Neural crest cell (in vitro differentiated cells): ENCODE measurements at regions not wholly inside any gene's neighbourhood (a gene's known extent, or its start where the extent isn't known, plus 50 kb on each side); places are given as distances from the start of the nearest gene placed in this dataset.
A peak's percentile ranks its signal among the peaks of the same experiment; 100 is the strongest.

ENCODE experiments used
- DNase-seq: peaks from one replicate; pipeline ENCODE4 v3.0.0; 2021; ENCODE audit warnings: low read depth, mixed read lengths, low spot score
- H3K27ac Mint-ChIP-seq: one replicate; pipeline ENCODE4 v1.8.0; 2021; ENCODE audit warnings: mild to moderate bottlenecking, mixed read lengths; ENCODE audit not compliant: unreplicated experiment
- H3K27me3 Mint-ChIP-seq: 2 replicates; pipeline ENCODE4 v1.8.0; 2021; ENCODE audit warnings: low read depth, mild to moderate bottlenecking, mixed read lengths
- H3K36me3 Mint-ChIP-seq: 2 replicates; pipeline ENCODE4 v1.8.0; 2021; ENCODE audit warnings: low read depth, mild to moderate bottlenecking, mixed read lengths
- H3K4me1 Mint-ChIP-seq: 2 replicates; pipeline ENCODE4 v1.8.0; 2021; ENCODE audit warnings: mixed read lengths
- H3K4me3 Mint-ChIP-seq: one replicate; pipeline ENCODE4 v1.8.0; 2021; ENCODE audit warnings: mild to moderate bottlenecking, mixed read lengths
- H3K9me3 Mint-ChIP-seq: 2 replicates; pipeline ENCODE4 v1.8.0; 2021; ENCODE audit warnings: mixed read lengths
- CTCF ChIP-seq: fragments of 200-600 bp; sonication (generic); conservative IDR thresholded peaks from 2 replicates; pipeline ENCODE4 v1.5.0; 2021; ENCODE audit warnings: antibody characterized with exemption, mild to moderate bottlenecking

GRCh38 chr14:95456281-95456680 lies 60.2 kb downstream of the SYNE3 start:
- H3K4me3 Mint-ChIP-seq = no peak overlapping the region
- peaks cover 21% of the 10 kb centered on the region for H3K27me3 Mint-ChIP-seq
- H3K36me3 Mint-ChIP-seq = no peaks in the 10 kb centered on the region
- no peak for DNase-seq
- H3K4me1 Mint-ChIP-seq = peaks cover 14% of the 10 kb centered on the region
- TF ChIP-seq CTCF = no peak
- no peak overlapping the region for H3K27ac Mint-ChIP-seq
- no peaks in the 10 kb centered on the region for H3K9me3 Mint-ChIP-seq

GRCh38 chr14:95455246-95455645 lies 61.2 kb downstream of the SYNE3 start:
- no peak overlapping the region for H3K4me3 Mint-ChIP-seq
- peak overlapping the region; percentile 62 for H3K27ac Mint-ChIP-seq
- H3K9me3 Mint-ChIP-seq = no peaks in the 10 kb centered on the region
- H3K4me1 Mint-ChIP-seq = peaks cover 5% of the 10 kb centered on the region
- H3K36me3 Mint-ChIP-seq = no peaks in the 10 kb centered on the region
- H3K27me3 Mint-ChIP-seq = peaks cover 11% of the 10 kb centered on the region
- no peak for TF ChIP-seq CTCF
- DNase-seq = no peak

GRCh38 chr14:95453713-95453980 lies 62.8 kb downstream of the SYNE3 start:
- Mint-ChIP-seq H3K4me3 (no peak overlapping the region), H3K4me1 (peaks cover 3% of the 10 kb centered on the region), H3K36me3 (no peaks in the 10 kb centered on the region), H3K27ac (no peak overlapping the region), H3K27me3 (no peaks in the 10 kb centered on the region), H3K9me3 (no peaks in the 10 kb centered on the region)
- no peak for TF ChIP-seq CTCF
- DNase-seq = no peak

- Mint-ChIP-seq H3K27me3 (no peaks in the 10 kb centered on the region), H3K4me1 (no peaks in the 10 kb centered on the region), H3K9me3 (no peaks in the 10 kb centered on the region), H3K27ac (no peak overlapping the region), H3K4me3 (no peak overlapping the region), H3K36me3 (no peaks in the 10 kb centered on the region)
- no peak for DNase-seq
- no peak for TF ChIP-seq CTCF
Observed at GRCh38 chr14:95452893-95453712, 63.3 kb downstream of the SYNE3 start.

GRCh38 chr14:95452176-95452892 lies 64.1 kb downstream of the SYNE3 start:
- Mint-ChIP-seq H3K4me1 (no peaks in the 10 kb centered on the region), H3K36me3 (no peaks in the 10 kb centered on the region), H3K9me3 (no peaks in the 10 kb centered on the region), H3K27ac (no peak overlapping the region), H3K4me3 (no peak overlapping the region), H3K27me3 (no peaks in the 10 kb centered on the region)
- TF ChIP-seq CTCF = peak; percentile 45
- no peak for DNase-seq
